K562 (cell line): ENCODE measurements at regions not wholly inside any gene's neighbourhood (a gene's known extent, or its start where the extent isn't known, plus 50 kb on each side); places are given as distances from the start of the nearest gene placed in this dataset.

Experiments
- ASH1L ChIP-seq: fragments of 450-650 bp; IDR thresholded peaks from 2 replicates; pipeline ENCODE4 v1.6.1; 2018; ENCODE audit warnings: borderline replicate concordance, mild to moderate bottlenecking, low read depth; ENCODE audit not compliant: partially characterized antibody
- CEBPG ChIP-seq, 3 experiments: fragments of 200-800 bp in 1 of 3; sonication (Bioruptor generic) in 1 of 3; sonication (generic) in 1 of 3; formaldehyde crosslinking in 1 of 3; IDR thresholded peaks in 2 of 3; conservative IDR thresholded peaks in 1 of 3; 2 replicates each; pipeline versions ENCODE4 v1.6.1 to v1.8.0; 2016 to 2022; ENCODE audit warnings: missing compliant biosample characterization in 2 of 3, missing genetic modification characterization in 2 of 3, mild to moderate bottlenecking in 1 of 3, missing genetic modification reagents in 1 of 3
- EP400 ChIP-seq: fragments of 450-650 bp; IDR thresholded peaks from 2 replicates; pipeline ENCODE4 v1.6.1; 2017; ENCODE audit warnings: antibody characterized with exemption, mild to moderate bottlenecking, moderate library complexity
- IFI16 ChIP-seq: fragments of 250-450 bp; sonication (Bioruptor Pico); IDR thresholded peaks from 2 replicates; pipeline ENCODE4 v2.1.2; 2022; ENCODE audit warnings: mild to moderate bottlenecking, inconsistent platforms
- JUNB ChIP-seq: fragments of 450-650 bp; formaldehyde crosslinking; conservative IDR thresholded peaks from 2 replicates; pipeline ENCODE4 v1.4.0; 2020; ENCODE audit warnings: mild to moderate bottlenecking
- KDM4B ChIP-seq, 2 experiments: fragments of 450-650 bp in 1 of 2; sonication (generic) in 1 of 2; IDR thresholded peaks; 2 replicates each; pipeline ENCODE4 v1.6.1; 2016 to 2017; ENCODE audit warnings: borderline replicate concordance in 2 of 2, antibody characterized with exemption in 1 of 2, low read depth in 1 of 2, mild to moderate bottlenecking in 1 of 2
- MECOM ChIP-seq: fragments of 250-450 bp; sonication (Bioruptor Pico); IDR thresholded peaks from 2 replicates; pipeline ENCODE4 v1.8.0; 2022; ENCODE audit warnings: inconsistent platforms
- MEF2A ChIP-seq: IDR thresholded peaks from 2 replicates; pipeline ENCODE4 v1.6.1; 2011; ENCODE audit warnings: low read depth, mild to moderate bottlenecking, low read length, moderate library complexity; ENCODE audit not compliant: control insufficient read depth
- NCOA2 ChIP-seq, 2 experiments: fragments of 450-650 bp; IDR thresholded peaks; 2 replicates each; pipeline ENCODE4 v1.6.1; 2018; ENCODE audit warnings: mild to moderate bottlenecking in 2 of 2, moderate library complexity in 1 of 2; ENCODE audit not compliant: partially characterized antibody in 2 of 2
- PHF21A ChIP-seq: fragments of 450-650 bp; IDR thresholded peaks from 2 replicates; pipeline ENCODE4 v1.6.1; 2017; ENCODE audit warnings: low read depth, borderline replicate concordance
- POLR2AphosphoS5 ChIP-seq: IDR thresholded peaks from 2 replicates; pipeline ENCODE4 v1.6.1; 2011; ENCODE audit warnings: mild to moderate bottlenecking, low read depth, low read length, moderate library complexity; ENCODE audit not compliant: control insufficient read depth, insufficient read depth
- RUNX1 ChIP-seq: sonication (generic); IDR thresholded peaks from 2 replicates; pipeline ENCODE4 v1.6.1; 2016; ENCODE audit warnings: antibody characterized with exemption, low read depth
- SAP30 ChIP-seq: fragments of 200-600 bp; sonication (generic); IDR thresholded peaks from 2 replicates; pipeline ENCODE4 v1.6.1; 2012; ENCODE audit warnings: borderline replicate concordance, low read depth, mild to moderate bottlenecking, moderate library complexity, low read length, control low read depth, inconsistent platforms; ENCODE audit not compliant: insufficient read depth, poor library complexity, severe bottlenecking
- SLC30A9 ChIP-seq: fragments of 250-450 bp; sonication (Bioruptor Pico); IDR thresholded peaks from 2 replicates; pipeline ENCODE4 v1.8.0; 2022; ENCODE audit warnings: mild to moderate bottlenecking, moderate library complexity
- SMARCE1 ChIP-seq: fragments of 450-650 bp; IDR thresholded peaks from 2 replicates; pipeline ENCODE4 v1.7.1; 2016; ENCODE audit warnings: mild to moderate bottlenecking
- SP2 ChIP-seq: IDR thresholded peaks from 2 replicates; pipeline ENCODE4 v1.6.1; 2011; ENCODE audit warnings: mild to moderate bottlenecking, low read depth, low read length, moderate library complexity; ENCODE audit not compliant: poor library complexity, severe bottlenecking; ENCODE audit errors: extremely low read depth
- SRSF9 ChIP-seq: fragments of 200-400 bp; formaldehyde crosslinking; IDR thresholded peaks from 2 replicates; pipeline ENCODE4 v1.6.1; 2017; ENCODE audit warnings: low read depth, low read length, borderline replicate concordance
- YBX1 ChIP-seq: fragments of 450-650 bp; IDR thresholded peaks from 2 replicates; pipeline ENCODE4 v1.7.1; 2016; ENCODE audit warnings: mild to moderate bottlenecking
- ZNF146 ChIP-seq: IDR thresholded peaks from one replicate; pipeline ENCODE4 v1.6.1; 2018; ENCODE audit warnings: missing compliant biosample characterization; ENCODE audit not compliant: unreplicated experiment
- ZNF274 ChIP-seq: IDR thresholded peaks from 2 replicates; pipeline ENCODE4 v1.6.1; 2011; ENCODE audit warnings: low read depth, mild to moderate bottlenecking, low read length, moderate library complexity, borderline replicate concordance

GRCh38 chr22:22050141-22050775, 67.7 kb upstream of the TOP3B start (continued):
- TF ChIP-seq SRSF9 (no peak), SP2 (no peak), JUNB (CRISPR knock-in tag) (no peak), SLC30A9 (CRISPR knock-in tag) (no peak), RUNX1 (no peak), ZNF146 (no peak), CEBPG (CRISPR knock-in tag; IDR thresholded peaks at IDR 0.05) (no peak), CEBPG (tag; conservative IDR thresholded peaks at IDR 0.05 in 1 of 2, IDR thresholded peaks at IDR 0.05 in 1 of 2) (peak in 1 of 2 experiments; percentile 74; a peak in 1 of 4 replicates), ASH1L (no peak), PHF21A (no peak), MECOM (CRISPR knock-in tag) (no peak), ZNF274 (peak; percentile 79; the same call in 1 of the 2 replicates), IFI16 (CRISPR knock-in tag) (no peak), MEF2A (no peak), POLR2AphosphoS5 (no peak), KDM4B (IDR thresholded peaks at IDR 0.05; ENCODE audit: borderline replicate concordance in 2 of 2, low read depth in 1 of 2) (peak in 1 of 2 experiments; percentile 99; a peak in 1 of 4 replicates), SAP30 (no peak), EP400 (peak; percentile 56), NCOA2 (IDR thresholded peaks at IDR 0.05; ENCODE audit: partially characterized antibody in 2 of 2) (peak in 1 of 2 experiments; percentile 21), SMARCE1 (no peak), YBX1 (no peak)
